Colonic mucosa (tissue), 4 donors: ENCODE measurements at regions not wholly inside any gene's neighbourhood (a gene's known extent, or its start where the extent isn't known, plus 50 kb on each side); places are given as distances from the start of the nearest gene placed in this dataset.

ENCODE experiments used
- DNase-seq: peaks from one replicate; pipeline ENCODE4 v3.0.0-alpha.2; 2020
- H3K27ac ChIP-seq: fragments of 200-600 bp; one replicate; pipeline ENCODE4 v1.8.0; 2021
- H3K27me3 ChIP-seq: fragments of 200-600 bp; one replicate; pipeline ENCODE4 v1.8.0; 2021
- H3K36me3 ChIP-seq: fragments of 200-600 bp; one replicate; pipeline ENCODE4 v1.8.0; 2021
- H3K4me1 ChIP-seq: fragments of 200-600 bp; one replicate; pipeline ENCODE4 v1.8.0; 2021; ENCODE audit warnings: mild to moderate bottlenecking
- H3K4me3 ChIP-seq: fragments of 200-600 bp; one replicate; pipeline ENCODE4 v1.8.0; 2021
- H3K9ac ChIP-seq, 2 donors: one replicate each; pipeline ENCODE4 v1.7.0; 2013; ENCODE audit warnings: control low read depth in 2 of 2, low read depth in 2 of 2, low read length in 2 of 2
- H3K9me3 ChIP-seq: fragments of 200-600 bp; one replicate; pipeline ENCODE4 v1.8.0; 2021
- intact Hi-C: fragments of 100-400 bp; cut with DNase I; formaldehyde crosslinking; loops from one replicate; pipeline ENCODE4 v1.14.1; 2022
- TF ChIP-seq, protein P1 (sequence below): fragments of 200-600 bp; IDR thresholded peaks from one replicate; pipeline ENCODE4 v1.8.0; 2022; ENCODE audit warnings: antibody characterized with exemption, mild to moderate bottlenecking
- donor health status: healthy.
- donor health status: DM: no; HTN: no; CAD: no.
- donor health status: DM: no; HTN: no; CAD: no.

DNA sequence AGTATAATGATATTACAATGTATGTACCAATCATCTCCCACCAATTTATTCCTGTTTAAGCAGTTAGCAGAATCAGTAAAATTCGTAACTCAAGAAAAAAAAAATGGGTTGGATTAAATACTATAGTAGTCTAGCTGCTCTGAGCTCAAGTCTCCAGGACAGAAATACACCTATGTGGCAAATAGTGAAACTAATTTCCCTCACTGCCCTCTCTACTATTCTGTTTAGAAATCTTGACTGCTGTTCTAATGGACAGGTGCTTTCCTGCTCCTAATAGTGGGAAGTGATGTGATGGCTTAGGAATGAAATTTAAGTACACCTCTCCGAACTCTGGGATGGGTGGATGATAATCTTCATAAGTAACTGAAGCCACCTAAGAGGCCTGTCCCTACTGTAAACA is 175.7 kb downstream of the KCNJ2 start:
- Histone ChIP-seq H3K27ac (no peak overlapping the region), H3K4me1 (no peaks in the 10 kb centered on the region), H3K27me3 (no peaks in the 10 kb centered on the region), H3K9me3 (no peaks in the 10 kb centered on the region), H3K9ac (no peak overlapping the region), H3K36me3 (no peaks in the 10 kb centered on the region), H3K4me3 (no peak overlapping the region)
- TF ChIP-seq, protein P1, sequence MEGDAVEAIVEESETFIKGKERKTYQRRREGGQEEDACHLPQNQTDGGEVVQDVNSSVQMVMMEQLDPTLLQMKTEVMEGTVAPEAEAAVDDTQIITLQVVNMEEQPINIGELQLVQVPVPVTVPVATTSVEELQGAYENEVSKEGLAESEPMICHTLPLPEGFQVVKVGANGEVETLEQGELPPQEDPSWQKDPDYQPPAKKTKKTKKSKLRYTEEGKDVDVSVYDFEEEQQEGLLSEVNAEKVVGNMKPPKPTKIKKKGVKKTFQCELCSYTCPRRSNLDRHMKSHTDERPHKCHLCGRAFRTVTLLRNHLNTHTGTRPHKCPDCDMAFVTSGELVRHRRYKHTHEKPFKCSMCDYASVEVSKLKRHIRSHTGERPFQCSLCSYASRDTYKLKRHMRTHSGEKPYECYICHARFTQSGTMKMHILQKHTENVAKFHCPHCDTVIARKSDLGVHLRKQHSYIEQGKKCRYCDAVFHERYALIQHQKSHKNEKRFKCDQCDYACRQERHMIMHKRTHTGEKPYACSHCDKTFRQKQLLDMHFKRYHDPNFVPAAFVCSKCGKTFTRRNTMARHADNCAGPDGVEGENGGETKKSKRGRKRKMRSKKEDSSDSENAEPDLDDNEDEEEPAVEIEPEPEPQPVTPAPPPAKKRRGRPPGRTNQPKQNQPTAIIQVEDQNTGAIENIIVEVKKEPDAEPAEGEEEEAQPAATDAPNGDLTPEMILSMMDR: no peak
- intact Hi-C loops: no loop called here
- no peak for DNase-seq

DNA sequence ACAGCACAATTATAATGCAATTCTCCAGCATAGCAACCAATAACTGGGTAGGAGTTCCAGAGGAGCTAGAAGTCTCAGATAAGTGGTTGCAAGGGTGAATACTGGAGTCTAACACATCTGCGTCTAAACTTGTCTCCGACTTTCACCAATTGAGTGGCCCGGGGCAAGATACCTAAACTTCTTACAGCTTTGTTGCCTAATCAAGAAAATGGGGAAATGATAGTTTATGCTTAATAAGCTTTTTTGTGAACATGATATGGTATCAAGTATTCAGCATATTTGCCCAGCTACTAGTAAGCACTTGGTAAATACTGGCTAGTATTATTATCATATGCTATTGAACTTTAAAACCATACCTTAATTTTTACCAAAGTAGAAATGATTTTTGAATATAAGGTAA is 183.5 kb downstream of the KCNJ2 start:
- Histone ChIP-seq H3K36me3 (no peaks in the 10 kb centered on the region), H3K27ac (no peak overlapping the region), H3K4me3 (no peak overlapping the region), H3K9me3 (no peaks in the 10 kb centered on the region), H3K27me3 (no peaks in the 10 kb centered on the region), H3K4me1 (no peaks in the 10 kb centered on the region), H3K9ac (no peak overlapping the region)
- intact Hi-C loops: no loop called here
- TF ChIP-seq, protein P1: no peak
- no peak for DNase-seq

DNA sequence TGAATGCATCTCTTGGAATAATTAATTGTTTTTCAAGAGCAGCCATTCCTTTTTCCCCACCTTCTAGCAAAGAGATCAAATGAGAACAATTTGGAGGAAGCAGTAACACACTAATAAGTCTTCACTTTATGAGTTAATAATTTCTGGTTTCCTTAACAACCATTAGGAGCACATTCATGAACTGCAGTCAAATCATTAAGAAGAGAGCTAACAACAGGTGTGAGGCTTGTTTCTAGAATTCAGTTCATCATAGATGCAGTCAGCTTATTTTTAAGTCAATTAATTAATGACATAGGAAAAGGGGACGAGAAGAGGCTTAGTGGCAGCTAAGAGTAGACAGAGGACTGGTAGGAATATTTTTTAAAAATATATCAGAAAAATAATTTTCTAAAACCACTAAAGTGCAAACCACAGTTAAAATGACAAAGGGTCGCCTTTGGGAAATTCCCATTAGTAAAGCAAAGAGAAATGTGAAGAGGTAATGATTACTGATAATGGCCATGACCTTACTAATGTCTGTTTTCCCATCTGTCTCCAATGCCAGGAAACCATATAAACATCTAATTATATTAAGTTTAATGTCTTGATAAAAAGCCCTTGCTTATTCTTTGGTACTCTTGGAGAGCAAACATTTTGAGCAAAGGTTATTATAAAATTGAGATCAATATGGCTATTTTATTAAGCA is 184.2 kb downstream of the KCNJ2 start:
- no peaks in the 10 kb centered on the region for H3K4me1 ChIP-seq
- DNase-seq: no peak
- H3K9me3 ChIP-seq: no peaks in the 10 kb centered on the region
- no peak overlapping the region for H3K9ac ChIP-seq
- TF ChIP-seq, protein P1: no peak
- intact Hi-C loops: no loop called here
- H3K4me3 ChIP-seq: no peak overlapping the region
- no peaks in the 10 kb centered on the region for H3K36me3 ChIP-seq
- no peaks in the 10 kb centered on the region for H3K27me3 ChIP-seq
- H3K27ac ChIP-seq: no peak overlapping the region

DNA sequence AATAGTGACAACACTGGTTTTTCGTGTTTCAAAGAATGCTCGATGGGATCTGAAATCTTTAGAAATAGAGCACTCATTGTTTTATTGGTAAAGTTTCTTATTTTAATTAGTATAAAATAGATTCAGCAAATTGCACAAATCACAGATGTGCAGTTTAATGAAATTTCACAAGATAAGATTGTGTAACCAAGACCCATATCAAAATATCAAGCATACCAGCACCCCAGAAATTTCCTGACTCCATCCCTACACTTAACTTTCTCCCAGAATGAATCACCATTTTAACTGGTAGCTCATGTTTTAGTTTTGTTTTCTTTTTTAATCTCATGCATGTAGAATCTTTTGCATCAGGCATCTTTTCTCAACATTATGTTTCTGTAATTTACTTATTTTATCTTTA is 185.9 kb downstream of the KCNJ2 start:
- no peaks in the 10 kb centered on the region for H3K9me3 ChIP-seq
- no peak for DNase-seq
- H3K36me3 ChIP-seq: no peaks in the 10 kb centered on the region
- no peaks in the 10 kb centered on the region for H3K4me1 ChIP-seq
- H3K27ac ChIP-seq: no peak overlapping the region
- no peak overlapping the region for H3K4me3 ChIP-seq
- H3K27me3 ChIP-seq: no peaks in the 10 kb centered on the region
- TF ChIP-seq, protein P1: no peak
- intact Hi-C loops: no loop called here
- H3K9ac ChIP-seq: no peak overlapping the region

DNA sequence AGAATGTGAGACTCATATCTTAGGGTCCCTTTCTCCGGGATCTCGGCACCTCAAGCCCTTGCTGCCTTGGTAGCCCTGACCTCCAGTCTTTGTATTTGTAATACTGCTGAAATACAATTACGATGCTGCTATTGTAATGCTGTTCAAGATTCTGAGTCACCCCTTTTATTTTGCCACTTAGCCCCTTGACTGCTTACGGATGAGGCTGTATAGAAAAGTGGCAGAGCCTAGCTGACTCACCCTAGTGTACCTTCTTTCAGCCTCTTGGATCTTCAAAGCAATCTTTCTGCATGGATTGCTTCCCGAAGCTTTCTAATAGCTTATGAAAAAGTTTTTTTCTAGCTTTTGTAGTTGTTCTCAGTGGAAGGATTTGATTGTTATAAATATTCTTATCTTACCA is 187.9 kb downstream of the KCNJ2 start:
- intact Hi-C loops: no loop called here
- TF ChIP-seq, protein P1: no peak
- Histone ChIP-seq H3K9me3 (no peaks in the 10 kb centered on the region), H3K9ac (no peak overlapping the region), H3K4me1 (no peaks in the 10 kb centered on the region), H3K27ac (no peak overlapping the region), H3K4me3 (no peak overlapping the region), H3K36me3 (no peaks in the 10 kb centered on the region), H3K27me3 (no peaks in the 10 kb centered on the region)
- no peak for DNase-seq
